GM10266 (cell line): ENCODE measurements at regions not wholly inside any gene's neighbourhood (a gene's known extent, or its start where the extent isn't known, plus 50 kb on each side); places are given as distances from the start of the nearest gene placed in this dataset.
"Not testable (repeated sequence)": the region's sequence is repeated elsewhere in the genome, so short reads cannot be mapped to it uniquely, and the experiment has no call there.

Experiments used
- DNase-seq: peaks from one replicate; pipeline ENCODE4 v3.0.0; 2012; ENCODE audit errors: extremely low spot score
- TF ChIP-seq, protein P1 (sequence below): IDR thresholded peaks from 2 replicates; pipeline ENCODE4 v1.5.1; 2012; ENCODE audit warnings: mild to moderate bottlenecking, low read depth; ENCODE audit not compliant: control insufficient read depth, insufficient read depth; ENCODE audit errors: missing control alignments

DNA sequence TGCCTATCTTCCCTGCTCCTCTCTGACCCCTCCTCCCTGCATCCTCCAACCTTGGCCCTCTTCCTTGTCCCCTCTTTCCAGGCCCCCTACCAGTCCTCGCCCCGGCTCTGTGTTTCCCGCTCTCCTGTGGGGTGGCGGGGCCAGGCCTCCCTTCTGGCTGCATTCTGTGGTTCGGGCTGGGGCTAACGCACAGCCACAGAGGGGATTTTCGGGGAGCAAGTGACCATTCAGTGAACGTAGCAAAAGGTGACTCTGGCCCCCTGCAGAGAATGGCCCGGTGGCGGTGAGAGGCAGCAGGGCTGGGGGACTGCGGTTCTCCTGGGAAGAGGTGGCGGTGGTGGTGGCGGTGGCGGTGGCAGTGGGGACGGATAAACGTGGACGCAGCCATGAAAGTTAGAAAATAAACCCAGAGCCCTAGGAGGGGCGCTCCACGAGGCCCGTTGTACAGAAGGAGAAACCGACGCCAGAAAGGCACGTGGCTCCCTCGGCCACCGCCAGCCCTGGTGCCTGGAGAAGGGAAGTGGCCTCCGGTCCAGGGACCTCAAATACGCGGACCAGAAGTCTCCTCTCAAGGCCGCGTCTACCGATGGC, 269.6 kb downstream of the ADGRD1 start:
- DNase-seq = no peak
- TF ChIP-seq, protein P1, sequence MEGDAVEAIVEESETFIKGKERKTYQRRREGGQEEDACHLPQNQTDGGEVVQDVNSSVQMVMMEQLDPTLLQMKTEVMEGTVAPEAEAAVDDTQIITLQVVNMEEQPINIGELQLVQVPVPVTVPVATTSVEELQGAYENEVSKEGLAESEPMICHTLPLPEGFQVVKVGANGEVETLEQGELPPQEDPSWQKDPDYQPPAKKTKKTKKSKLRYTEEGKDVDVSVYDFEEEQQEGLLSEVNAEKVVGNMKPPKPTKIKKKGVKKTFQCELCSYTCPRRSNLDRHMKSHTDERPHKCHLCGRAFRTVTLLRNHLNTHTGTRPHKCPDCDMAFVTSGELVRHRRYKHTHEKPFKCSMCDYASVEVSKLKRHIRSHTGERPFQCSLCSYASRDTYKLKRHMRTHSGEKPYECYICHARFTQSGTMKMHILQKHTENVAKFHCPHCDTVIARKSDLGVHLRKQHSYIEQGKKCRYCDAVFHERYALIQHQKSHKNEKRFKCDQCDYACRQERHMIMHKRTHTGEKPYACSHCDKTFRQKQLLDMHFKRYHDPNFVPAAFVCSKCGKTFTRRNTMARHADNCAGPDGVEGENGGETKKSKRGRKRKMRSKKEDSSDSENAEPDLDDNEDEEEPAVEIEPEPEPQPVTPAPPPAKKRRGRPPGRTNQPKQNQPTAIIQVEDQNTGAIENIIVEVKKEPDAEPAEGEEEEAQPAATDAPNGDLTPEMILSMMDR = no peak

DNA sequence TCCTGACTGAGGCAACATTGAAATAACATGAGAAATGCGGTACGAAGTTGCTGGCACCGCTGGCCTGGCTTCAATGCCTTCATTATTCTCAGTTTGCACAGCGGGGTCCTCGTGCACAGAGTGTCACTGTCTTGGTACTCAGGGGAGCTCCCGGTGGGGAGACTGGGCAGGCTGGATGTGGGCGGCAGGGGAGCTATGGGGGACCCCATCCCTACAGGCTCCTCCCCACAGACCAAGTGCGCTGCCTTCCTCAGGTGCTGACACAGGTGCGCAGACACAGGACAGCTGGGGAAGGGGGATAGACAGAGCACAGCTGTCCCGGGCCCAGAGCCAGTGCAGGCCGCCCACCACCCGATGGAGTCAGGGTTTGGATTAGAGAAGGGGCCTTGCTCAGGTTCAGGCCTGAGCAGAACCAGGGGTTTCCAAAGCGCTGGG, 270.1 kb downstream of the ADGRD1 start:
- no peak for DNase-seq
- TF ChIP-seq, protein P1 = no peak

DNA sequence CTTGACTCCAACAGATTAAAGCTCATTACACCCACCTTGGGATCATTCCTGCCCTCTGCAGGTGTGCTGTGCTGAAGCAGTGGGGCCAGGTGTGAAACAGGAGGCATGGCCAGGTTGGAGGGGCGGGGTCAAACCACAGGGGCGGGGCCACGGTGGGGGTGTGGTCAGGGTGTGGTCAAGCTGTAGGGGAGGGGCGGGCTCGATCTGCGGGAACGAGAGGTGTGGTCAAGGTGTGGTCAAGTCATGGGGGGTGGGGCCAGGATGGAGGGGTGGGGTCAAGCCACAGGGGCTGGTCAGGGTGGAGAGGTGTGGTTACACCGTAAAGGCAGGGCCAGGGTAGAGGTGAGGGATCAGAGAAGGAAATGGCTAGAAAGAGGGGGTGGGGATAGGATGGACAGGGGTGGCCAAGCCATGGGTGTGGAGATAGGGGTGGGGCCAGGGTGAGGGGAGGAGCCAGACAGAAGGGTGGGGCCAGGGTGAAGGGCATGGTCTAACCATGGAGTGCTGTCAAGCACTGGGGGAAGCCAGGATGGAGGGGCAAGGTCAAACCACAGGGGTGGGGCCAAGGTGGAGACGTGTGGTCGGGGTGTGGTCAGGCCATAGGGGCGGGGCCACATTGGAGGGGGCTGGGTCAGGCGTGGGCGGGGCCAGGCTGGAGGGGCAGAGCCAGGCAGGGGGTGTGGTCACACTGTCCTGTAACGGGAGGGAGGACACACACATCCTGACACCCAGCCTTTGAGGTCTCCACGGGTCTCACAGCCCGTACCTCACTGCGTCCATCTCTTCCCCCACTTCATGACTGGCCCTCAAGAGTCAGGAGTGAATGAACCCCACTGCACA, 270.7 kb downstream of the ADGRD1 start:
- not testable (repeated sequence) for DNase-seq

DNA sequence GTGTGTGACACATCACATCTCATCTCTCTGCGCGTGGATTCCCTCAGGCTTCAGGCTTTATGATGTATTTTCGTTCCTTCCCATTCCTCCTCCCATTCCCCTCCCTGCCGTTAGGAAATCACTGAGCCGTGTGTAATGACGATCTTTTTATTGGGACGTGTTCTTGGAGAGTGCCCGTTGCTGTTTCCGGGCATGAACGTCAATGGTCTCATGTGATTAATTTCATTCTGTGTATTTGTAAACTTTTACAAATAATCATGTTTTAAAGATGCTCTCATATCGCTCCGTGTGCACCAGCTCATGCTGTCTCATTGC, 271.3 kb downstream of the ADGRD1 start:
- not testable (repeated sequence) for DNase-seq

DNA sequence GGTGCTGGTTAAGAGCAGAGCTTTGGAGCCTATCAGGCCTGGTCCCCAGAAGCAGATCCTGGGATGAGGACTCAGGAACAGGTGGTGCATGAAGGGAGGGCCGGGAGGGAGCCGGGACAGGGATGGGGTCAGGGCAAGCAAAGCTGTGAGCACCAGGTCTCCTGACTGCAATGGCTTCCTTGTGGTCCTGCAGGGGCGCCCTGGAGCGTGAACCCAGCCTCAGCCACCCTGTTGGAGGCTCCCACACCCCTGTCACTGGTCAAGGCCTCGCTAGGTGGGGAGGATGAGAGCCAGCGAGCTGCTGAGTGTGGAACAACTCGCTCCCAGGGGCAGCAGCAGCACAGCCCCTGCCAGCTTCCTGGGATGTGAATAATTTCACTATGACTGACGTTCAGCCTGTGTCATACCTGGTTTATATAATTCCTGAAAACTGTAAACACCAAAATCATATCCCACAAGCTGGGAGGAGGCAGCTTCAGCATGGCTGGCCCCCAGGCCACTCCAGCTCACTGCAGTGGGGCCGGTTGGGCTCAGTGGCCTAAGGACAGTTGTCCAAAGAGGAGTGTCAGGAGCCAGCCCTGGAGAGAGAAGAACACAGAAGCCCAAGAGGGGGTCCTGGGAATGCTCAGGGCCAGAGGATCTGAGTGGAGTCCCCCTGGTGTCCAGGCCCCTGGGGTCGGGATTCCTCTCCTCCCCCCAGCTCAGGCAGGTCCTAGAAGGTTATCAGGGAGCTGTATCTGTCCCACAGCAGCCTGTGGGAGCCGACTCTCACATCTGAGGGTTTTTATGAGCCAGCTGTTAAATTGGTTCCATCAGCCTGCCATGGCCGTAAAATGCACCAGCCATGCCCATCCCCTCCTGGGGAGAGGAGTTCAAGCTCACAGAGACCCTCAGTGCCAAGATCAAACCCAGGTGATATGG, 272.9 kb downstream of the ADGRD1 start:
- TF ChIP-seq, protein P1 = no peak
- DNase-seq = no peak

DNA sequence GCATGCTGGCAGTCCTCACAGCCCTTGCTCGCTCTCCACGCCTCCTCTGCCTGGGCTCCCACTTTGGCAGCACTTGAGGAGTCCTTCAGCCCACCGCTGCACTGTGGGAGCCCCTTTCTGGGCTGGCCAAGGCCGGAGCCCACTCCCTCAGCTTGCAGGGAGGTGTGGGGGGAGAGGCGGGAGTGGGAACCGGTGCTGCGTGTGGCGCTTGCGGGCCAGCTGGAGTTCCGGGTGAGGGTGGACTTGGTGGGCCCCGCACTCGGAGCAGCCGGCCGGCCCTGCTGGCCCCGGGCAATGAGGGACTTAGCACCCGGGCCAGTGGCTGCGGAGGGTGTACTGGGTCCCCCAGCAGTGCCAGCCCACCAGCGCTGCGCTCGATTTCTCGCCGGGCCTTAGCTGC, 273.9 kb downstream of the ADGRD1 start:
- DNase-seq = not testable (repeated sequence)

DNA sequence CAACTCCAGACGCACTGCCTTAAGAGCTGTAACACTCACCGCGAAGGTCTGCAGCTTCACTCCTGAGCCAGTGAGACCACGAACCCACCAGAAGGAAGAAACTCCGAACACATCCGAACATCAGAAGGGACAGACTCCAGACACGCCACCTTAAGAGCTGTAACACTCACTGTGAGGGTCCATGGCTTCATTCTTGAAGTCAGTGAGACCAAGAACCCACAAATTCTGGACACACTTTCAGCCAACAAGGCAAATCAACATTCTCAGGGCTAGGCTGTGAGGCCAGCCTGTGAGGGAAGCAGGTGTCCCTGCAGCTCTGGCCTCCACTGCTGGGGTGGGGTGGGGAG, 275.3 kb downstream of the ADGRD1 start:
- not testable (repeated sequence) for DNase-seq

DNA sequence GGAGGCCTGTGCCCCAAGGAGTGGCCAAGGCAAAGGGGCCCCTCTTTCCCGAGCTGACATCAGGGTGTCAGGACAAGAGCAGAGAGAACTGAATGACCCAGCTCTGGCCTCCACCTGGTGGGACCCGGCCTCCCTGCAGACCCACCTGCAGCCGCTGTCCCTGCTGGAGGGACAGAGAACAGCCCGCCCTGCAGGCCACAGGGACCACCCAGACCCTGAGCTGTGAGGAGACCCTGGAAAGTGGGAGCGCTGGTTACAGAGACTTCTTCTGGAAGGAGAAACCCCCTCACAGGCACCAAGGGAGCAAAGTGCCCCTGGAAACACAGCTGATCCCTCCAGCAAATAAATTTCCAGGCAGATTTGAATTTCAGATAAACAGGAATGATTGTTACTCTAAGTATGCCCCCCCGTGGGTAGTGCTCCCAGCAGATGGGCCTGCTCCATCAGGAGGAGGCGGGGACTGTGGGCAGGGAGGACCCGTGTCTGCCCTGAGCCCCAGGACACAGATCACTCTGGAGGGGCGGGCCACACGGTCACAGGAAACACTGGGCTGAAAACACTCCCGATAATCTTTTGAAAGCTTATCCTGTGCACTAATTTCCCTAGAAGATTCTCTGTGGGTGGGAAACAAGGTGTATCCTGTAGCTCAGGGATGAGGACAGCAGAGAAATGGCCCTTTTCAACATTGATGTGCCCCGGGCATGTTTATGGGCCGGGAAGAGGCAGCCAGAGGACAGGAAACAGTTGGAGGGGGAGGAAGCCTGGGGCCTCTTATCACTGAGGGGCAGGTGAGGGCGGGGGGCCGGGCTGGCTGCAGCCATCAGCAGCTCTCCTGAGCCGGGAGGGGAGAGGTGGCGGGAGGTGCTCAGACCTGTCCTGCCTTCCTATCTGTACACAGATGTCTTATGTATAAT, 276.0 kb downstream of the ADGRD1 start:
- TF ChIP-seq, protein P1 = no peak
- DNase-seq = no peak
